ENCODE measurements at regions not wholly inside any gene's neighbourhood (a gene's known extent, or its start where the extent isn't known, plus 50 kb on each side); places are given as distances from the start of the nearest gene placed in this dataset.

GRCh38 chr13:44698066-44698465 lies 121.9 kb upstream of the TSC22D1 start:
- Histone ChIP-seq H3K9me3 (no peaks in the 10 kb centered on the region), H3K27ac (no peak overlapping the region), H3K36me3 (no peaks in the 10 kb centered on the region), H3K4me3 (replicated peaks in 1 of 3) (no peak overlapping the region), H3K27me3 (no peaks in the 10 kb centered on the region), H3K4me1 (no peaks in the 10 kb centered on the region)
- WGBS, 2 donors: 77 to 78% methylated on average over 7 of the region's 7 CpGs
- no peak for DNase-seq
- TF ChIP-seq CTCF (IDR thresholded peaks at IDR 0.05) (no peak), POLR2A (IDR thresholded peaks at IDR 0.05) (no peak)
- intact Hi-C loops (cut with DNase I): no loop called here

DNA sequence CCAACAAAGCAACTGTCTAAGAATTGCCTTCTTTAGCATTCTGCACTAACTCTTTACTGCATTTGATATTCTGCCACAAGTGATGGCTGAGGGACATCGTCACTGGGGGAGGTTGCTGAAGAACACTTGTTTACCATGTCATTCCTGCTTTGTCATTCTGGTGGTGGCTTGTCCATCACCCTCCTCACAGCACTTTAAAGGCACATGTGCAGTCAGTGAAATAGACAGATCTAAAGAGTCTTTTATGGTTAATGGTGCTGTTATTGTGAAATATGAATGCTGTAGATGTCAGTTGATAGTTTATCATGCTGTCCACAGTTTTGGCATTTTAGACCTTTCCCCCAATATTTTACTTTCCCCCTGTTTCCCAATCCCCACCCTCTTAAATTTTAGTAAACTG lies 120.9 kb upstream of the TSC22D1 start:
- Histone ChIP-seq H3K9me3 (no peaks in the 10 kb centered on the region), H3K36me3 (no peaks in the 10 kb centered on the region), H3K27me3 (no peaks in the 10 kb centered on the region), H3K27ac (no peak overlapping the region), H3K4me1 (no peaks in the 10 kb centered on the region), H3K4me3 (replicated peaks in 1 of 3) (no peak overlapping the region)
- no peak for TF ChIP-seq POLR2A (IDR thresholded peaks at IDR 0.05)
- no peak for TF ChIP-seq CTCF (IDR thresholded peaks at IDR 0.05)
- 57 to 59% methylated on average over 1 of the region's 1 CpG for WGBS, 2 donors
- no peak for DNase-seq
- intact Hi-C loops (cut with DNase I): no loop called here

DNA sequence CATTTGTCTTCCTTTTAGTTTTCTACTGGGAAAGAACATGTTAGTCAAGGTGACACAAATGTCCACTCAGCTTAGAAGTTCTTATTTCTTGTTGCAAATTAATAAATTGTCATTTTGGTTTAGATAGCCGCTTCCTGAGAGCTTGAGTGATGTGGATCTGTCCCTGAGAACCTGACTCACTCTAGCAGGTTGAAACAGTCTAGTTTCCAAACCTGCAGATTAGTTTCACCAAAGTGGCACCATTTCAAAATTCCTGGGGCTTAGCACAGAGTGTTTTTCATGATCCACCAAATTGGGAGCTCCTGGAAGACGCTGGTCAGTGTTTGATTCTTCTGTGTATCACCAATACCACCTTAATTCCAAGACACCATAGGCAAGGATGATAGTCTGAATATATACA lies 119.4 kb upstream of the TSC22D1 start:
- Histone ChIP-seq H3K27ac (no peak overlapping the region), H3K4me3 (replicated peaks in 1 of 3) (no peak overlapping the region), H3K9me3 (no peaks in the 10 kb centered on the region), H3K4me1 (no peaks in the 10 kb centered on the region), H3K36me3 (no peaks in the 10 kb centered on the region), H3K27me3 (no peaks in the 10 kb centered on the region)
- no peak for DNase-seq
- TF ChIP-seq CTCF (IDR thresholded peaks at IDR 0.05): no peak
- TF ChIP-seq POLR2A (IDR thresholded peaks at IDR 0.05): no peak
- WGBS, 2 donors: 80 to 88% methylated on average over 2 of the region's 2 CpGs
- intact Hi-C loops (cut with DNase I): no loop called here

- Histone ChIP-seq H3K27me3 (no peaks in the 10 kb centered on the region), H3K4me1 (no peaks in the 10 kb centered on the region), H3K4me3 (replicated peaks in 1 of 3) (no peak overlapping the region), H3K27ac (no peak overlapping the region), H3K36me3 (no peaks in the 10 kb centered on the region), H3K9me3 (no peaks in the 10 kb centered on the region)
- intact Hi-C loops (cut with DNase I): no loop called here
- TF ChIP-seq POLR2A (IDR thresholded peaks at IDR 0.05): no peak
- TF ChIP-seq CTCF (IDR thresholded peaks at IDR 0.05): no peak
- 71 to 75% methylated on average over 6 of the region's 6 CpGs for WGBS, 2 donors
- no peak for DNase-seq
Observed at GRCh38 chr13:44694842-44695241, 118.7 kb upstream of the TSC22D1 start.

DNA sequence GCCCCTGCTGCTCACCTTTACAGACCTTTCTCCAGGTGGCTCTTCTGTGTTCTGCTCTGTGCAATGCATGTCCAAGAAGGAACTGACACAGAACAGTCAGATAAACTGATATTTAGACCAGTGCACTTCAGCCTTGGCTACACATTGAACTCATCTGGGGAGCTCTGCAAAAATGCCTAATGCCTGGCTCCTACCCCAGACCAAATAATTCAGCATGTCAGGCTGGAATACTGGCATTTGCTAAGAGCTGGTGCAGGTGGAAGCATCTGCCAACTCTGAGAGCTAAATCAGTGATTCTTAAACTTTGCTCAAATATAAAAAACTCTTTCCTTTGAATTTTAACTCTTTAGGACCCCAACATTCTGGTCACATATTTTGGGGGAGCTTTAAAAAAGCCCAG lies 118.2 kb upstream of the TSC22D1 start:
- DNase-seq: no peak
- no peak overlapping the region for H3K4me3 ChIP-seq (replicated peaks in 1 of 3)
- H3K9me3 ChIP-seq: no peaks in the 10 kb centered on the region
- intact Hi-C loops (cut with DNase I): no loop called here
- H3K27me3 ChIP-seq: no peaks in the 10 kb centered on the region
- TF ChIP-seq POLR2A (IDR thresholded peaks at IDR 0.05): no peak
- TF ChIP-seq CTCF (IDR thresholded peaks at IDR 0.05): no peak
- H3K4me1 ChIP-seq: no peaks in the 10 kb centered on the region
- no peak overlapping the region for H3K27ac ChIP-seq
- no peaks in the 10 kb centered on the region for H3K36me3 ChIP-seq

Measured in thyroid gland (tissue), 4 donors.